Omental fat pad (tissue), 3 donors: ENCODE measurements at regions not wholly inside any gene's neighbourhood (a gene's known extent, or its start where the extent isn't known, plus 50 kb on each side); places are given as distances from the start of the nearest gene placed in this dataset.

Experiments used
- ATAC-seq: fragments of 150-250 bp; one replicate; pipeline ENCODE4 v1.9.1; 2016; ENCODE audit warnings: mild to moderate bottlenecking, moderate library complexity; ENCODE audit not compliant: low FRiP score
- DNase-seq: peaks from one replicate; pipeline ENCODE4 v3.0.0-alpha.2; 2019; ENCODE audit warnings: low spot score
- CTCF ChIP-seq, 3 donors: fragments of 450-650 bp; IDR thresholded peaks; one replicate each; pipeline ENCODE4 v1.5.1; 2016 to 2017; ENCODE audit warnings: antibody characterized with exemption in 3 of 3, mild to moderate bottlenecking in 3 of 3, moderate library complexity in 2 of 3

- no peak for TF ChIP-seq CTCF (IDR thresholded peaks at IDR 0.05)
- DNase-seq (no peak), ATAC-seq (no peak)
These were observed 725.5 kb downstream of the PCDH18 start for GRCh38 chr4:136806844-136807243.

- ATAC-seq (no peak), DNase-seq (no peak)
- no peak for TF ChIP-seq CTCF (IDR thresholded peaks at IDR 0.05)
These were observed 726.7 kb downstream of the PCDH18 start for GRCh38 chr4:136805617-136806016.

- ATAC-seq (no peak), DNase-seq (no peak)
- TF ChIP-seq CTCF (IDR thresholded peaks at IDR 0.05), result no peak
These were observed 728.9 kb downstream of the PCDH18 start for GRCh38 chr4:136803433-136803832.

GRCh38 chr4:136800248-136800647 is 732.0 kb downstream of the PCDH18 start:
- TF ChIP-seq CTCF (IDR thresholded peaks at IDR 0.05), result no peak
- no peak for DNase-seq
- no peak for ATAC-seq

- TF ChIP-seq CTCF (IDR thresholded peaks at IDR 0.05), result no peak
- DNase-seq (no peak), ATAC-seq (no peak)
These were observed 735.3 kb downstream of the PCDH18 start for GRCh38 chr4:136796953-136797352.

GRCh38 chr4:136793848-136794247 is 738.4 kb downstream of the PCDH18 start:
- no peak for TF ChIP-seq CTCF (IDR thresholded peaks at IDR 0.05)
- no peak for DNase-seq
- no peak for ATAC-seq

- no peak for ATAC-seq
- TF ChIP-seq CTCF (IDR thresholded peaks at IDR 0.05), result no peak
- no peak for DNase-seq
These were observed 748.0 kb downstream of the PCDH18 start for GRCh38 chr4:136784326-136784725.
